Transverse colon (tissue), 4 donors: ENCODE measurements at regions not wholly inside any gene's neighbourhood (a gene's known extent, or its start where the extent isn't known, plus 50 kb on each side); places are given as distances from the start of the nearest gene placed in this dataset.

Source experiments
- DNase-seq: peaks from one replicate; pipeline ENCODE4 v3.0.0-alpha.2; 2019
- H3K27ac ChIP-seq, 4 donors: fragments of 200-600 bp; sonication (generic); 2 replicates each; pipeline ENCODE4 v1.5.1; 2016 to 2018; ENCODE audit warnings: inconsistent platforms in 4 of 4
- H3K27me3 ChIP-seq: fragments of 200-600 bp; sonication (generic); 2 replicates; pipeline ENCODE4 v1.5.1; 2017; ENCODE audit warnings: inconsistent platforms
- H3K36me3 ChIP-seq, 4 donors: fragments of 200-600 bp; sonication (generic); 2 replicates each; pipeline ENCODE4 v1.5.1; 2017 to 2019; ENCODE audit warnings: inconsistent platforms in 4 of 4
- H3K4me1 ChIP-seq, 4 donors: fragments of 200-600 bp; sonication (generic); 2 replicates each; pipeline ENCODE4 v1.5.1; 2017 to 2020; ENCODE audit warnings: inconsistent platforms in 4 of 4
- H3K4me3 ChIP-seq, 4 donors: fragments of 200-600 bp; sonication (generic); 1 replicate in 1 of 4; 2 replicates in 3 of 4; pipeline versions ENCODE4 v1.5.1 to v1.6.1; 2017 to 2019; ENCODE audit warnings: inconsistent platforms in 4 of 4
- H3K9me3 ChIP-seq, 2 donors: fragments of 200-600 bp; sonication (generic); 2 replicates each; pipeline ENCODE4 v1.5.1; 2017 to 2019; ENCODE audit warnings: inconsistent platforms in 2 of 2
- EP300 ChIP-seq: sonication (generic); formaldehyde crosslinking; IDR thresholded peaks from one replicate; pipeline ENCODE4 v1.6.1; 2017; ENCODE audit warnings: antibody characterized with exemption, low read depth
- POLR2A ChIP-seq: fragments of 450-650 bp; IDR thresholded peaks from one replicate; pipeline ENCODE4 v1.6.1; 2016; ENCODE audit warnings: antibody characterized with exemption, mild to moderate bottlenecking, moderate library complexity
- POLR2AphosphoS5 ChIP-seq, 3 donors: sonication (generic); formaldehyde crosslinking; IDR thresholded peaks; one replicate each; pipeline ENCODE4 v1.6.1; 2016; ENCODE audit warnings: antibody characterized with exemption in 3 of 3
- WGBS, 2 donors: methylation state at CpG; one replicate each; pipeline ENCODE4 v1.1.5; 2018; ENCODE audit warnings: low coverage in 1 of 2; 5-methylcytosine and 5-hydroxymethylcytosine counted together
- in situ Hi-C, 4 donors: fragments of 200-750 bp; cut with MboI; loops; one replicate each; pipeline versions ENCODE4 v1.15.0 to v1.15.1; 2017; ENCODE audit warnings: low sequenced_read_pairs in 3 of 4, low pct_ligation_motif_present in 1 of 4, low pct_unique_long_range_greater_than_20kb in 1 of 4
- intact Hi-C: fragments of 100-400 bp; cut with DNase I; formaldehyde crosslinking; loops from one replicate; pipeline ENCODE4 v1.15.1; 2023; ENCODE audit warnings: low total_unique reads
- TF ChIP-seq, protein P1 (sequence below), 5 experiments: fragments of 200-600 bp in 3 of 5; fragments of 450-650 bp in 2 of 5; sonication (generic) in 3 of 5; IDR thresholded peaks; 1 replicate in 2 of 5; 2 replicates in 3 of 5; pipeline ENCODE4 v1.5.1; 2016 to 2017; ENCODE audit warnings: antibody characterized with exemption in 5 of 5, inconsistent platforms in 3 of 5, mild to moderate bottlenecking in 2 of 5, moderate library complexity in 1 of 5

GRCh38 chr20:39516964-39517363 is 554.8 kb downstream of the DHX35 start:
- in situ Hi-C loops = no loop called here

GRCh38 chr20:39504710-39505094 is 542.6 kb downstream of the DHX35 start:
- intact Hi-C loops = no loop called here
- no peaks in the 10 kb centered on the region for H3K9me3 ChIP-seq
- 58 to 100% methylated on average over 1 of the region's 1 CpG for WGBS, 2 donors
- TF ChIP-seq, protein P1, sequence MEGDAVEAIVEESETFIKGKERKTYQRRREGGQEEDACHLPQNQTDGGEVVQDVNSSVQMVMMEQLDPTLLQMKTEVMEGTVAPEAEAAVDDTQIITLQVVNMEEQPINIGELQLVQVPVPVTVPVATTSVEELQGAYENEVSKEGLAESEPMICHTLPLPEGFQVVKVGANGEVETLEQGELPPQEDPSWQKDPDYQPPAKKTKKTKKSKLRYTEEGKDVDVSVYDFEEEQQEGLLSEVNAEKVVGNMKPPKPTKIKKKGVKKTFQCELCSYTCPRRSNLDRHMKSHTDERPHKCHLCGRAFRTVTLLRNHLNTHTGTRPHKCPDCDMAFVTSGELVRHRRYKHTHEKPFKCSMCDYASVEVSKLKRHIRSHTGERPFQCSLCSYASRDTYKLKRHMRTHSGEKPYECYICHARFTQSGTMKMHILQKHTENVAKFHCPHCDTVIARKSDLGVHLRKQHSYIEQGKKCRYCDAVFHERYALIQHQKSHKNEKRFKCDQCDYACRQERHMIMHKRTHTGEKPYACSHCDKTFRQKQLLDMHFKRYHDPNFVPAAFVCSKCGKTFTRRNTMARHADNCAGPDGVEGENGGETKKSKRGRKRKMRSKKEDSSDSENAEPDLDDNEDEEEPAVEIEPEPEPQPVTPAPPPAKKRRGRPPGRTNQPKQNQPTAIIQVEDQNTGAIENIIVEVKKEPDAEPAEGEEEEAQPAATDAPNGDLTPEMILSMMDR (IDR thresholded peaks at IDR 0.05) = no peak
- TF ChIP-seq EP300 (no peak), POLR2AphosphoS5 (IDR thresholded peaks at IDR 0.05) (no peak), POLR2A (no peak)
- no peak overlapping the region for H3K4me3 ChIP-seq
- no peaks in the 10 kb centered on the region for H3K4me1 ChIP-seq
- H3K36me3 ChIP-seq = no peaks in the 10 kb centered on the region
- in situ Hi-C loops = no loop called here
- no peak overlapping the region for H3K27ac ChIP-seq
- no peak for DNase-seq
- no peaks in the 10 kb centered on the region for H3K27me3 ChIP-seq

More at GRCh38 chr20:39516964-39517363, 554.8 kb downstream of the DHX35 start:
- 72 to 80% methylated on average over 2 of the region's 2 CpGs for WGBS, 2 donors
- intact Hi-C loops = no loop called here
- Histone ChIP-seq H3K4me3 (no peak overlapping the region), H3K27ac (no peak overlapping the region), H3K27me3 (no peaks in the 10 kb centered on the region), H3K36me3 (no peaks in the 10 kb centered on the region), H3K4me1 (no peaks in the 10 kb centered on the region), H3K9me3 (no peaks in the 10 kb centered on the region)
- DNase-seq = no peak
- TF ChIP-seq EP300 = no peak
- no peak for TF ChIP-seq POLR2A
- TF ChIP-seq, protein P1 (IDR thresholded peaks at IDR 0.05) = no peak
- no peak for TF ChIP-seq POLR2AphosphoS5 (IDR thresholded peaks at IDR 0.05)

- H3K4me1 ChIP-seq = no peaks in the 10 kb centered on the region
- intact Hi-C loops (no loop called here), in situ Hi-C loops (no loop called here)
- H3K27me3 ChIP-seq = no peaks in the 10 kb centered on the region
- TF ChIP-seq, protein P1 (IDR thresholded peaks at IDR 0.05) = no peak
- TF ChIP-seq EP300 (no peak), POLR2AphosphoS5 (IDR thresholded peaks at IDR 0.05) (no peak), POLR2A (no peak)
- no peak for DNase-seq
- 46 to 75% methylated on average over 3 to 4 of the region's 4 CpGs for WGBS, 2 donors
- H3K4me3 ChIP-seq = no peak overlapping the region
- H3K9me3 ChIP-seq = no peaks in the 10 kb centered on the region
- H3K27ac ChIP-seq = no peak overlapping the region
- no peaks in the 10 kb centered on the region for H3K36me3 ChIP-seq
These were observed 542.0 kb downstream of the DHX35 start for GRCh38 chr20:39503902-39504709.

GRCh38 chr20:39492223-39492797 is 530.2 kb downstream of the DHX35 start:
- H3K27me3 ChIP-seq = no peaks in the 10 kb centered on the region
- H3K9me3 ChIP-seq = no peaks in the 10 kb centered on the region
- TF ChIP-seq POLR2AphosphoS5 (IDR thresholded peaks at IDR 0.05) (no peak), EP300 (no peak), POLR2A (no peak)
- TF ChIP-seq, protein P1 (IDR thresholded peaks at IDR 0.05) = no peak
- in situ Hi-C loops = no loop called here
- 70 to 81% methylated on average over 2 to 6 of the region's 6 CpGs for WGBS, 2 donors
- no peak overlapping the region for H3K4me3 ChIP-seq
- DNase-seq = no peak
- intact Hi-C loops = no loop called here
- H3K4me1 ChIP-seq = no peaks in the 10 kb centered on the region
- H3K36me3 ChIP-seq = no peaks in the 10 kb centered on the region
- H3K27ac ChIP-seq = no peak overlapping the region
